Motor neuron (in vitro differentiated cells): ENCODE measurements at regions not wholly inside any gene's neighbourhood (a gene's known extent, or its start where the extent isn't known, plus 50 kb on each side); places are given as distances from the start of the nearest gene placed in this dataset.

Experiments used
- ATAC-seq, 8 experiments: fragments of 200-7000 bp; cut with Tn5 transposase; replicated peaks in 6 of 8; 2 replicates each; pipeline ENCODE4 v1.8.0; 2021; ENCODE audit warnings: mild to moderate bottlenecking in 8 of 8, moderate library complexity in 8 of 8
- H3K27ac ChIP-seq, 2 donors: fragments of 250-450 bp; sonication (Bioruptor Pico); 2 replicates each; pipeline ENCODE4 v1.9.0; 2021; ENCODE audit warnings: antibody characterized with exemption in 2 of 2, mild to moderate bottlenecking in 2 of 2, moderate library complexity in 1 of 2
- H3K4me1 ChIP-seq, 2 donors: fragments of 250-450 bp; sonication (Bioruptor Pico); replicated peaks in 1 of 2; 2 replicates each; pipeline ENCODE4 v1.6.1; 2021; ENCODE audit warnings: antibody characterized with exemption in 2 of 2, mild to moderate bottlenecking in 2 of 2, moderate library complexity in 1 of 2
- H3K4me3 ChIP-seq, 5 donors: fragments of 250-450 bp; sonication (Bioruptor Pico); 2 replicates each; pipeline ENCODE4 v1.9.0; 2021; ENCODE audit warnings: antibody characterized with exemption in 5 of 5, mild to moderate bottlenecking in 5 of 5, moderate library complexity in 4 of 5
- WGBS, 10 experiments: fragments of 450-650 bp; shearing (Covaris generic); methylation state at CpG; one replicate each; pipeline ENCODE4 v1.0.0; 2022; 5-methylcytosine and 5-hydroxymethylcytosine counted together
- in situ Hi-C, 9 experiments: fragments of 400-800 bp; cut with MboI; loops; one replicate each; pipeline ENCODE4 v1.15.0; 2021; ENCODE audit warnings: low sequenced_read_pairs in 9 of 9, low pct_unique_long_range_greater_than_20kb in 2 of 9; ENCODE audit not compliant: unreplicated experiment in 9 of 9

- in situ Hi-C loops: no loop called here
- H3K27ac ChIP-seq: no peak overlapping the region
- no peak for ATAC-seq
- no peaks in the 10 kb centered on the region for H3K4me1 ChIP-seq
- H3K4me3 ChIP-seq: no peak overlapping the region
Measured at GRCh38 chr6:141452354-141452686, 680.4 kb upstream of the GJE1 start.

- peak in 4 of 8 experiments; percentile 47 to 74 (median 65) for ATAC-seq
- WGBS, 10 experiments: 0 to 92% (median 57%) methylated on average over 1 of the region's 1 CpG; no CpG with 5 or more reads in 1 of the 10 experiments
- Histone ChIP-seq H3K27ac (no peak overlapping the region), H3K4me1 (no peaks in the 10 kb centered on the region), H3K4me3 (no peak overlapping the region)
- in situ Hi-C loops: no loop called here
Measured at GRCh38 chr6:141451511-141452353, 681.0 kb upstream of the GJE1 start.

- peak in 3 of 8 experiments; percentile 8 to 100 (median 97) for ATAC-seq
- H3K4me1 ChIP-seq: peaks cover 1% of the 10 kb centered on the region in 2 donors
- H3K4me3 ChIP-seq: no peak overlapping the region
- in situ Hi-C loops: no loop called here
- no peak overlapping the region for H3K27ac ChIP-seq
Measured at GRCh38 chr6:141451181-141451510, 681.6 kb upstream of the GJE1 start.

- peak in 3 of 8 experiments; percentile 73 to 84 (median 76) for ATAC-seq
- in situ Hi-C loops: no loop called here
- Histone ChIP-seq H3K4me1 (peaks cover 3% of the 10 kb centered on the region in 2 donors), H3K27ac (peak overlapping the region in 1 of 2 donors; percentile 2), H3K4me3 (no peak overlapping the region)
- 60 to 100% (median 89%) methylated on average over 1 to 3 of the region's 3 CpGs; no CpG with 5 or more reads in 1 of the 10 experiments for WGBS, 10 experiments
Measured at GRCh38 chr6:141445928-141446628, 686.6 kb upstream of the GJE1 start.

- in situ Hi-C loops: no loop called here
- Histone ChIP-seq H3K4me1 (peaks cover 3% of the 10 kb centered on the region in 2 donors), H3K27ac (no peak overlapping the region), H3K4me3 (no peak overlapping the region)
- whole genome bisulfite sequencing, 10 experiments: 17 to 100% (median 88%) methylated on average over 1 of the region's 1 CpG; no CpG with 5 or more reads in 2 of the 10 experiments
- peak in 2 of 8 experiments; percentile 54 to 91 for ATAC-seq
Measured at GRCh38 chr6:141443668-141444289, 688.9 kb upstream of the GJE1 start.

- Histone ChIP-seq H3K27ac (no peak overlapping the region), H3K4me1 (peaks cover 3% of the 10 kb centered on the region in 2 donors), H3K4me3 (no peak overlapping the region)
- no peak for ATAC-seq
- in situ Hi-C loops: no loop called here
- WGBS, 10 experiments: 57 to 88% (median 79%) methylated on average over 1 to 2 of the region's 2 CpGs; no CpG with 5 or more reads in 1 of the 10 experiments
Measured at GRCh38 chr6:141443032-141443431, 689.7 kb upstream of the GJE1 start.

GRCh38 chr6:141439513-141439912 is 693.2 kb upstream of the GJE1 start:
- in situ Hi-C loops: no loop called here
- ATAC-seq: peak in 5 of 8 experiments; percentile 29 to 91 (median 80)
- Histone ChIP-seq H3K4me1 (no peaks in the 10 kb centered on the region), H3K27ac (no peak overlapping the region), H3K4me3 (no peak overlapping the region)

- ATAC-seq: no peak
- Histone ChIP-seq H3K4me1 (no peaks in the 10 kb centered on the region), H3K27ac (no peak overlapping the region), H3K4me3 (no peak overlapping the region)
- in situ Hi-C loops: no loop called here
Measured at GRCh38 chr6:141437685-141438084, 695.0 kb upstream of the GJE1 start.

- Histone ChIP-seq H3K4me1 (no peaks in the 10 kb centered on the region), H3K4me3 (no peak overlapping the region), H3K27ac (no peak overlapping the region)
- in situ Hi-C loops: no loop called here
- 11 to 96% (median 87%) methylated on average over 3 of the region's 3 CpGs; no CpG with 5 or more reads in 2 of the 10 experiments for WGBS, 10 experiments
- no peak for ATAC-seq
Measured at GRCh38 chr6:141437011-141437410, 695.7 kb upstream of the GJE1 start.

- Histone ChIP-seq H3K27ac (no peak overlapping the region), H3K4me1 (no peaks in the 10 kb centered on the region), H3K4me3 (no peak overlapping the region)
- in situ Hi-C loops: no loop called here
- WGBS, 10 experiments: 20 to 79% (median 61%) methylated on average over 1 to 5 of the region's 5 CpGs
- ATAC-seq: peak in 4 of 8 experiments; percentile 36 to 88 (median 60)
Measured at GRCh38 chr6:141426400-141426980, 706.2 kb upstream of the GJE1 start.

GRCh38 chr6:141421378-141421777 is 711.3 kb upstream of the GJE1 start:
- 8 to 100% (median 54%) methylated on average over 1 to 4 of the region's 4 CpGs; no CpG with 5 or more reads in 6 of the 10 experiments for WGBS, 10 experiments
- Histone ChIP-seq H3K4me1 (no peaks in the 10 kb centered on the region), H3K4me3 (no peak overlapping the region), H3K27ac (no peak overlapping the region)
- ATAC-seq: peak in 3 of 8 experiments; percentile 88 to 100 (median 99)
- in situ Hi-C loops: no loop called here

- in situ Hi-C loops: no loop called here
- ATAC-seq: no peak
- Histone ChIP-seq H3K4me3 (no peak overlapping the region), H3K4me1 (no peaks in the 10 kb centered on the region), H3K27ac (no peak overlapping the region)
- WGBS, 10 experiments: 88 to 100% (median 95%) methylated on average over 1 to 7 of the region's 7 CpGs; no CpG with 5 or more reads in 1 of the 10 experiments
Measured at GRCh38 chr6:141418076-141418475, 714.6 kb upstream of the GJE1 start.

- Histone ChIP-seq H3K4me3 (no peak overlapping the region), H3K27ac (no peak overlapping the region), H3K4me1 (no peaks in the 10 kb centered on the region)
- in situ Hi-C loops: no loop called here
- ATAC-seq: no peak
- 20 to 100% (median 59%) methylated on average over 1 to 2 of the region's 2 CpGs; no CpG with 5 or more reads in 2 of the 10 experiments for WGBS, 10 experiments
Measured at GRCh38 chr6:141415896-141416295, 716.8 kb upstream of the GJE1 start.
